GM19372 (cell line): ENCODE measurements at regions not wholly inside any gene's neighbourhood (a gene's known extent, or its start where the extent isn't known, plus 50 kb on each side); places are given as distances from the start of the nearest gene placed in this dataset.
"Not testable (repeated sequence)": the region's sequence is repeated elsewhere in the genome, so short reads cannot be mapped to it uniquely, and the experiment has no call there.

Source experiments
- ATAC-seq: cut with Tn5 transposase; IDR thresholded peaks from one replicate; pipeline ENCODE4 v1.9.1; 2021; ENCODE audit warnings: mild to moderate bottlenecking, low read depth, moderate library complexity; ENCODE audit not compliant: unreplicated experiment

DNA sequence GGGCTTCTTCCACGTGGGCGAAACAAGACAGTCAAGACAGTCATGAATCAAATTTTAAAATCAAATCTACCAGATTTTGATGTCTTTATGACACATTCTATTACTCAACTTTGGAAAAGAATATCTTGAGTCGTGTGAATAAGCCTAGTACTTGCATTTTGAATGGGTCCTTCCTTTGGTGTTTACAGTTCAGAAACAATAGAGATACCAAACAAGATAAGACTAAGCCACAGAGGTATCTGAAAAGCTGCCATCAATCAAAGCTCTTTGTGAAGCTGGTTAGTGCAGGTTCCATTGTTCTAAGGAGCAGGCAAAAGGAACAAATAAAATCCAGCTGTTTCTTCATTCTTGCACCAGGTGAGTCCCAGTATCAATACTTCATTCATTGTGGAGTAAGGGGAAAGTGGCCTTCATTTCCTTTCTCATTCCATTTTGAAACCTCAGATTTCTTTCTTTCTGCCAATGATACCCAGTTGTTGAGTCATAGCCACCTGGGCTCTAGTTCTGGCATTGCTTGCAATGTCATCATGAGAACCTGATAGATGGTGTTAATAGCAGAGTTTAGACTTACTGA lies 151.7 kb upstream of the L3MBTL4 start:
- ATAC-seq = no peak

DNA sequence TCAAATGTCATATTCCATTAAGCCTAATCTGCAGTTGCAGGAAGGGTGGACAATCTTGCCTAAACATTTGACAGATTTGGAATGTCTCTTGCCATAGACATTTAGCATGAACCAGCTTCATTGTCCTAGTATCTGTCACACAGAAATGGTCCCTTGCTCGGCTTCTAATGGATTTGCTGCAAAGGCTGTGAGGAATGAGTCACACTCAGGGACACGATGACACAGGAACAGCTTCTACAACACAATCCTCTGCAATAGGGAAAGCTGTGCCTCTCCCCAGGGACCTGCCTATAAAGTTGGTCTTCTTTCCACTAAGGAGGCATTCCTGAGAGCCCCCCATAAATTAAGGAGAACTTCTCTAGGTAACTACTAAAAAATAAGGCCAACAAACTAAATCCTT lies 155.1 kb upstream of the L3MBTL4 start:
- no peak for ATAC-seq

DNA sequence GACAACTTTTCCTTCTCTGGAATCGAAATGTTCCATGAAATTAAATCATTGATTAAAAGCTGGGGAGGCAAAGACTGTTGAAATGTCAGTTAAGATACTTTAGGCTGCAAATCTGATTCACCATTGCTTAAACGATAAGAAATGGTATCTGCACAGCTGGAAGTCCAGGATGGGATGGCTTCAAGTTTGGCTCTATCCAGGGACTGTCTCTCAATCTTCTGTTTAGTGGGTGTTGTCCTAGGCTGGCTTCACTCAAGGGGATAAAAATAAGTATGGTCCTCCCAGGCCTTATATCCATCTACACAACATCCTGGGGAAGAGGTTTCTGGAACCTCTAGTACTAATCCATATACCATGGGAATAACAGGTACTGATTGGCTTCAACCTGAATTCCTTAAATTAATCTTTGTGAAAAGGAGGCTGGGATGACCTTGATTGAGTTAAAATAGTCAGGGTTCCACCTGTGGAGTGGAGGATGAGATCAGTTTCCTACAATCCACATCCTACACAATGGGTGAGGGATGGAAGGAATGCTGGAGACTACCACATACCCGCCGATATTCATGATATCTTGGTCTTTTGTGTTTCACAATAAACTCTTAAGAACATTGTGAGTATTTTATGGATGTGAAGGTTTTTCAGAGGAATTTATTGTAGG lies 156.0 kb upstream of the L3MBTL4 start:
- no peak for ATAC-seq

DNA sequence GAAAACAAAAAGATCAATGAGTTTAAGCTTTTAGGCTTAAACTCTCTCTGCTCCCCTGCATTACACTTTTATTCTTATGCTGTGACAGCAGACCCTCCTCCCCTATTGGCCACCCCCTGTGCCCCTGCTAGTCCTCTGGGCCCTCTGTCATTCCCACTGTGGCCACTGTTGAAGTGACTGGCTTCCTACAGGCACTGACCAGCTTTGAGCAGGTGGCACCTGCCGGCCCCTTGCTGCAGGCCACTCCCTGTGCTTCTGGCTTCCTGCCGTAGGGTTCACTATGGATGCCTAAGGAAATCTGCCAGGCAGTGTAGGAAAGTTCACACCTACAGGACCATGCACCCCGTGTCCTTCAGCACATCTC lies 156.5 kb upstream of the L3MBTL4 start:
- no peak for ATAC-seq

DNA sequence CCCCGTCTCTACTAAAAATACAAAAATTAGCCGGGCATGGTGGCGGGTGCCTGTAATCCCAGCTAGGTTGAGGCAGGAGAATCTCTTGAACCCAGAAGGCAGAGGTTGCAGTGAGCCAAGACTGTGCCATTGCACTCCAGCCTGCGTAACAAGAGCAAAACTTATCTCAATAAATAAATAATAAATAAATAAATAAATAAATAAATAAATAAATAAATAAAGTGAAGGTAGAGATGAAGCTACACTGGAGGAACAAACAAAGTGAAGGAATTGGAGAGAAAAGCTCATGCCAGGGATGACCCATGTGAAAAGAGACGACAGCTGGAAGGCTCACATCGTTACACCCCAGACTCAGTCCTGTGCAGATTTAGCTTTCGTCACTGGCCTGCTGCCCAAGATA lies 157.3 kb upstream of the ARHGAP28 start:
- not testable (repeated sequence) for ATAC-seq

DNA sequence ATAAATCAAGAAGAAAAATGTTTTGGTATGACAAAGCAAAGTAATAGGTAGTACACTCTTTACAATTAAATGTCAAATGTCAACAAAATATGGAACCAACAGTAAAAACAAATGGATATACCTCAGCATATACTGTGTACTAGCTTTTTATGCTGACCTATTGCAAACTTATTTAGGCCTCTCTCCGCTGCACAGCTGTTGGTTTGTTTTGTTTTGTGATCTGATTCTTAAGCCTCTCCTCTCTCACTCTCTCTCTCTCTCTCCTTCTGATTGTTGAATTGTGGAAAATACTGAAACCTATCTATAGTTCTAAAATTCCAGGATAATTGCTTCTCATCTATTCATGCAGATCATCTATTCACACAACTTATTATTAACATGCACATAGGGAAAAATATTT lies 154.9 kb upstream of the ARHGAP28 start:
- ATAC-seq = no peak

DNA sequence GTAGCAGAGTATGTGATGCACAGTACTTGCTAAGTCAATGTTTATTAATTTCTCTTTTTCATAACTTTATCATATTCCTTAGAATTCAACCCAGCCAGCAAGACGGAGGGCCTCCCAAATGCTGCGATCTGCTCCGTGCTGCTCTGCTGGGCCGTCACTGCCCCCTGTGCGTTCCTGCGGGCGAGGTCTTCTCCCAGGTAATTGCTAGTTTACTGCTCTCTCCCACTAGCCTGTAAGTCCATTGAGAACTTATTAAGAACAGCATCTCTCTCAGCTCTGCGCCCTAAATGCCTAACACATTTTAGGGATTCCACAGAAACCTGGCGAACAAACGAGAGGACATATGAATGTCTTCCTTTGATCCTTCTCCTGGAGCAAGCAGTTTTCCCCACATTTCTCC lies 153.6 kb upstream of the ARHGAP28 start:
- ATAC-seq = no peak

DNA sequence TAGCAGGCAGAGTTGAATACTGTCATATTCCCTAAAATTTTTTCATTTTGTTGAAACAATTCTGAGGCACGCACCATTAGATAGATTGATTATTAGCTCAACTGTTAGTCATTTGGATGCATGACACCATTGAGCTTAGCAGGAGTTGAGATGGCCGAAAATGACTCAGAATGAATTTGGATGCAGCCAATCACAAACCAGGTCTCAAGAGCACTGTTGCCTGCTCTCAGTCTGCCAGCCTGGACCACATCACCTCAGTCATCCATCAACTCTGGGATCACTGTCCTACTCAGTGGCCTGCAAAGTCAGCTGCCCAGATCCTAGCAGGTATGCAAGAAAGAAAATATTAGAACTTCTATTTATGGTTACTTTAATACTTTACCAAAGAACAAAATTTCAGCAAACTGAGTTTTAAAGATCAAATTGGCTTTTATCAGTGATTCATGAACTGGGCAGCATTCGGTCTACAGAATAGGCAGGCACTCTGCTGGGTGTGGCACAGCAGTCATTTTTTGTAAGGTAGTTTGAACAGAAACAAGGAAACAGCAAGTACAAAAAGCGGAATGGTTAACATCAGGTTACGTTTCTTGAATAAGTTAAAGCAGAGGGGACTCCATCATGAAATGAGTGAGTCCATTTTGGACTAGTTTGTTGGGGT lies 152.7 kb upstream of the ARHGAP28 start:
- no peak for ATAC-seq

DNA sequence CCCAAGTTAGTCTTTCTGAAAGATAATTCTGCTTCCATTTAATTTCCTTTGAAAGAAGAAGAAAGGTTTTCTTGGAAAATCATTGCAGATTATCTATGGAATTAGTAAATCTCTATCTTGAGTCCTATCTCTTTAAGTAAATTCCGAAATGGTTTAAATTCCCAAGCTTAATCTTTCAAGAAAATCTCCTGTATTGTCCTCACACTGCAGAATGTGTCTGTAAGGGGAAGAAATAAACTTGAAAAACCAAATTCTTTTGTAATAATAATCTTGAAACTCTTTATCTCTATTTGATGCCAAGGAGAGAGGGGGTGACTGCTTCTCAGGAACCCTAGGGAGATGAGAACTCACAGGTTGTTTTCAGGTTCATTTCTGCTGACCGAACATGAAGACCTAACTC lies 150.8 kb upstream of the ARHGAP28 start:
- no peak for ATAC-seq

DNA sequence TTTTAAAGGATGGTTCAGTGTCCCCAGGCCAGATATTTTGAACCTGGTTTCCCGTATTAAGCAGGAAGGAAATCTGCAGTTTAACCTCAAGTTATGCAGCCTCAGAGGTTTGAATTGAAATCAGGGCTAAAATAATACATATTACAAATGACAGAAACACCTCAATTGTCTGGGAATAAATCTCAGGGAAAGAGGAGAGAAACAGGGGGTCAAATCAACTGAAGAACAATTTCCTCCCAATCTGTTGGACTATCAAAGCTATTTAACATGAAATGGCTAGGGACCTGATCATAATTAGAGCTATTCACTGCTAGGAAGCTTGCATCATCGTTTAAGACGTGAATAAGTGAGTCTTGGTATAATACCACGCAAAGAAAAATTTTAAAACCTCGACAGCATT lies 150.0 kb upstream of the ARHGAP28 start:
- ATAC-seq = no peak

DNA sequence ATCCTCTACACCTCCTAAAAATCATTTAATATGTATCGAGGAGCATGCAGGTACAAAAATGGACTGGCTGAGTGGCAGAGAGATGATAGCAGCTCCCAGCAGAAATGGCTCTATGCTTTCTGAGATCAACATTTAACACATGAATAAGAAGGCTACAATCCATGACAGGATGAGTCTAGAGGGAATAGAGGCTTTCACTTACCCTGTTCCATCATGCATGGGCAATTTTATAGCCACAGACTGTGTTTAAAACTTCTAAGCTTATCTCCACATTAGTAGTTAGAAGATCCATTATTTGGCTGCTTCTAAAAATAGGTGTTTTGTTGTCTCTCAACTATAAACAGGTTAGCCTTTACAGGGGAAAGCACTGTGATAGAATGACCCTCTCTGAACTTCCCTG lies 149.1 kb upstream of the ARHGAP28 start:
- ATAC-seq = no peak

DNA sequence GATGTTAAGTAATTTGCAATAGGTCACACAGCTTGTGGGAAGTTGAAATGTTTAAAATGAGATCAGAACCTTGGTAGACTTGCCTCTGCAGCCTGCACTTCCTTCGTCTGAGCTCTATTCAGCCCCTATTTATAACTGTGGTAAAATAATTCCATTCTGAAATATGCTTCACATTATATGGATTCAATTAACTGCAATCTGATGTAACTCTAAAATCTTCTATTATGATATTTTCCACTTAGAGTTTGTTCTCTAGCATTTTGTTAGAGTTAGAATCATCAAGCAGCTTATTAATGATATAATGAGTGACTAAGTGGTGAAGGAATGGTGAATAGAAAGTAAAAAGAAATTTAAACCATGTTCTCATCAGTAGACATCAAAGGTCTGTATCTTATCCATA lies 139.6 kb upstream of the ARHGAP28 start:
- no peak for ATAC-seq

DNA sequence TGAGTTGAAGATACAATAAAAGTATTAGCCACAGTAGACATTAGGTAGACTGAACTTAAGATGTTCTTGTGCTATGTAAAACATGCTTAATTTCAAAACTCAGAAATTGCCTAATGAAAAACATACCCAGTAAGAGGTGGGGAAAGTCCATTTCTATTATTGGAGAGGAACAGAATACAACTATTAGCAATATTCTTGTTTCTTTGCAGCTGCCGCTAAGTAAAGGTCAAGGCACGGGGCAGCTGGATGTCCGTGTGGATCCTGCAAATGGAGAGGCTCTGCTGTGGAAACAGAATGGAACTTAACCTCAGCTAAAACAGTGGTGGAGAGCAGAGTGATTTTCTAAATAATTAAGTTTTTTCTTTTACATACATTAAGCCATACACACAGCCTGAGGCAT lies 139.2 kb upstream of the ARHGAP28 start:
- no peak for ATAC-seq

DNA sequence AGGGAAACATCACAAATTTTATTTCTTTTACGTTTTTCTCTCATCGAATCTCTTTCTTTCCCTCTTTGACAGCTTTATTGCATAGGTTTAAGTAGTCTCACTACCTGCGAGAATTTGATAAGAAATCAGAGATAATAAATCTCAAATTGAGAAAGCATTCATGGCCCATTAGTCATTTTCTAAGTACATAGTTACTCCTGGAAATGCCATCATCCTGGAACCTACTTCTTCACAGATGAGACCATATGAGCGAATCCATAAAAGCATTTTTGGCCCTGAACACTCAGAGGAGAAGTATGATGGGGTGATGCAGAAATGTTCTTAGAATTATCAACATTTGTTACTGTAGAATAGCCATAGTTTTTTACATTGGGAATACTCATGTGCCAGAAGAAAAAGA lies 138.0 kb upstream of the ARHGAP28 start:
- ATAC-seq = no peak

DNA sequence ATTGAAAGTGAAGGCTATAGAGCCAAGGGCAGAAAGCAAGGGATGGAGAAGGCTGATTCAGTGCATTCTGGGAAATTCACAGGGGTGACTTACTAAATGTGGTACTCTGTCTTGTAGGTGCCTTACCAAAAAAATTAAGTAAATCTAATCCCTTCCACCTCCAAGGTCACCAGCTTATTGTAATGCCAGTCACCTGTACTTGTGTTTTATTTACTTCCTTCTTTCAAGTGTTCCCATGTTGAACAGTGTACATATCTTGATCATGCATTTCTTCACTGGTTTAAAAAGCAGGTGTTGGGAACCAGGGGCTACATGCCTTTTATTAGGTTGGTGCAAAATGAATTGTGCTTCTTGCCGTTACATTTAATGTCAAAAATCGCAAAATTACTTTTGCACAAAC lies 137.0 kb upstream of the ARHGAP28 start:
- no peak for ATAC-seq

DNA sequence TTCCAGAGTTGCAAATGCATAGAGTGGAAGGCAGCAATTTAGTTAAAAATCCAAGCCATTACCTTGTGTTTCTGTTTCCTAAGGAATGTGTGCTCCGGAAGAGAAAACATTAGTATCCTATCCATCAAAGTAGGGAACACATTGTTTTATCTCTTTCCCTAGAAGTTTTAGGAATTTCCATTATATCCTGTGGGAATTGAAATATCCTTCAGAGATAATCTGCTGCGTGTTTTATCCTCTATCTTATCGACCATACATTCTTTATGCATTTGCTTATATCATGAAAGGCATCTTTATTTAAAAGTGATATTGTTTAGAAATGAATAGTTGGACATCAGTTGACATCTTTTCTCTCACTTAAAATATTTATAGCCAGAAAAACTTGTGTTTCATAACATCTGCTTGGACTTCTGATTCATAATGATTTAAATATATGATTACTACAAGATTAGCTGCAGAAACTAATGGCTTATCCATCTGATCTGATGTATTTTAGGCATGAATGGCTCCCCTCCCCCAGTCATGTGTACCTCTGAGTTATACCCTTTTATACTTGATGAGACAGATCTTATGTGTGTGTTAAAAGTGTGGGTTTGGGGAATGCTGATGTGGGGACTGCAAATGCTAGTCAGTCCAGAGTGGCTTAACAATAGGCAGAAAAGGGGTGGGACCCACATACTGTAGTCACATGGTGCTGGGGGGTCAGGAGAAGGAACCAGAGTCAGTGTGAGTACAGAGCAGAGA lies 136.2 kb upstream of the ARHGAP28 start:
- ATAC-seq = no peak

DNA sequence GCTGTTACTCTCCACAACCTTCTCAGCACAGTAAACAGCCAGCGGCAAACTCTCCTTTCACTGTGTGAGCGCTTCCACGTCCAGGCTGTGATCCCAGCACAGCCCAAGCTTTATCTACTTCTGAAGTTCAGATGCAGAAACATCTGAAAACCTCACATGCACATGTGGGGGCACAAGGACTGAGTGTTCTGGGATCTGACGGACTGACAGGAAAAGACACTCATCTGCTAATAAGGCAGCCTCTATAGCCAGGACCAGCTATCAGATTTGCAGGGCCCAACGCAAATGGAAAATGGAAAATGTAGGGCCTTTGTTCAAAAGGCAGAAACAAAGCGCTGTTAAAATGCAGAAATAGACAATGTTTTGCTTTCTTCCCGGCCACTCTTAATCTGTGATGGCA lies 133.8 kb upstream of the ARHGAP28 start:
- no peak for ATAC-seq

DNA sequence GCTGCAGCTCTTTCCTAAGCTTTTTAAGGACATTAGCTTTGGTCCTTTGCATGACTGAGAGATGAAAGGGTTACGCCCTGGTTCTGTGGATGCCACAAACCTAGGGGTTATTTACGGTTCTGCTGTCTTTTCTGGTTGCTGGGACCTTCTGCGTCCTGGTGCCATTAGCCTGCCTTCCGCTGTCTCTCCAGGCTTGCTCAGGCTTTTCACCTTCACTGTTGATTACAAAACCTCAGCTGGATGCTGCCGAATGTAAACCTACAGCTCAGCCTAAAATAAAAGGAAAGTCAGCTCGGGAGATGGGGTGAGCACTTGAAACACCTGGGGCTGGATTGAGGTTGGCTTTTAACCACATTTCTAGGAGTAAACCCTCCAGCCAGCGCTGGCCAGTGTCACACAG lies 130.9 kb upstream of the ARHGAP28 start:
- no peak for ATAC-seq

DNA sequence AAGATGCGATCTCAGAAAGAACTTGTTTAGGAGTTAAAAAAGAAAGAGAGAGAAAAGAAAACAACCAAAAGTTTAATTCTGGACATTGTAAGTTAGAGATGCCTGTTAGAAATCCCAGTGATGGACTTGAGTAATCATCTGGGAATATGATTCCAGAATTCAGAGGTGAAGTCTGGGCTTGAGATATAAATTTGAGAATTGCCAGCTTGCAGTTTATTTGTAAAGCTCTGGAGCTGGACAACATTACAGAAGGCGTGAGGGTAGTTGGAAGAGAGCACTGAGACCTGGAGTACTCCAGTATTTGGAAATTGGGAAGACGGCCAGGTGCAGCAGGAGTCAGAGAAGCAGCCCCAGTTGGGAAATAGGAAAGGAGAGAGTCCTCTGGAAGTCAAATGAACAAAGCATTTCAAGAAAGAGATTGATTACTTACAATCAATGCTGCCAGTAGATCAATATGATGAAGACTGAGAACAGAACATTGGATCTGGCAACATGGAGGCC lies 128.8 kb upstream of the ARHGAP28 start:
- no peak for ATAC-seq

DNA sequence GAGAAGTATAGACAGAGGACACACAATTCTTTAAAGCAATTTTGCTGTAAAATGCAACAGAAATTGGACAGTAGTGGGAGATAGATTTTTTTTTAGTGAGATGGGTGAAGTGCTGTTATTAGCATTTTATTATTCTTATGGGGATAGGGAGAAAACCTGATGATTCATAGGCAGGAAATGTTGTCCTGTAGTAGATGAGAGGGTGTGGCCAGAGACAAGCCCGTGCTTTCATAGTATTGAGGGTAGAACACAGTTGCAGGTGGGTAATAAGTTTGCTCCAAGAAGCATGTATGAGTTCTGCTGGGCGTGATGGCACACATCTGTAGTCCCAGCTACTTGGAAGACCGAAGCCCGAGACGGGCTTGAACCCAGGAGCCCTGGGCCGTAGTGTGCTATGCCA lies 128.3 kb upstream of the ARHGAP28 start:
- ATAC-seq = no peak

DNA sequence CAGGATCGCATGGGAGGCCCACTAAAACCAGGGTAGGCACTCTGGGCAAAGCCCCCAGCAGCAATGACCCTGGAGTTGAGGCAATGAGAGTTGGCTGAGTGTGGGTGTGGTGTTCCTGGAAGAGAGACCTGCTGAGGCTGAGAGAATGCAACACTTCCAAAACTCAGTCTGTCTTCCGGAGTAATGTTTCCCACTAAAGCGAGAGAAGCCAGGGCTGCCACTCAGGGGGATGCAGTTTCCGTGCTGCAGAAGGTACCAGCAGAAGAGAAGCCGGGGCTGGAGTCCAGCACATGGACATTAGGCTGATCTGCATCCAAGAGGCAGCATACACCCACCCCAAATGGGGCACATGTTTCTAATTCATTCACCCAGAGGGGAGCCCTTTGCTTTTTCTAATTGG lies 127.2 kb upstream of the ARHGAP28 start:
- no peak for ATAC-seq

DNA sequence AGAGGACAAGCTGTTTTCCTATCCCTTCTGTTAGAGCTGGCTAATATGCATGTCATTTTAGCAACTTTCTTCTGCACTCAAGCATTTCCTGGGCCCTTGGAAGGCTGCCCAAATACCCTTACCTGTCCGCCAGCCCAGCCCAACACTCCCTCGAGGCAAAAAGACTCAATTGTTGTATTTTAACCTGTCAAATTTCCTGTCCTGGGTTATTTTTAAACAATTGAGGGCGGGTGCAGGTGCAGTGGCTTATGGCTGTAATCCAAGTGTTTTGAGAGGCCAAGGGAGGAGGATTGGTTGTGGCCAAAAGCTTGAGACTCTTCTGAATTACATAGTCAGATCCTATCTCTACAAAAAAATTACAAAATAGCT lies 125.0 kb upstream of the ARHGAP28 start:
- no peak for ATAC-seq
